IMR-90 (cell line): ENCODE measurements at regions not wholly inside any gene's neighbourhood (a gene's known extent, or its start where the extent isn't known, plus 50 kb on each side); places are given as distances from the start of the nearest gene placed in this dataset.

Source experiments
- ATAC-seq: fragments of 200-7000 bp; cut with Tn5 transposase; 2 replicates; pipeline ENCODE4 v1.9.1; 2020; ENCODE audit warnings: low read depth, mild to moderate bottlenecking, moderate library complexity
- BruUV-seq: library from RNA; stranded (reverse); fragments of 400-500 nt; replicated peaks from 2 replicates; lab custom pipeline; 2021; lab: Mats Ljungman, UMichigan
- CTCF ChIA-PET: fragments of 300-600 bp; formaldehyde crosslinking; extraction: SDS; loops from one replicate; lab custom pipeline; 2021; ENCODE audit warnings: antibody characterized with exemption; lab: Yijun Ruan, JAX
- POLR2A ChIA-PET: fragments of 300-600 bp; sonication (Branson Sonifier 250); formaldehyde crosslinking; loops from one replicate; lab custom pipeline; 2022; ENCODE audit warnings: antibody characterized with exemption; ENCODE audit not compliant: unreplicated experiment; lab: Charles Lee
- DNase-seq: peaks from one replicate; pipeline ENCODE4 v3.0.0; 2013
- H2AFZ ChIP-seq: replicated peaks from 2 replicates; pipeline ENCODE3; 2013; ENCODE audit warnings: low read length, mild to moderate bottlenecking; ENCODE audit not compliant: poor library complexity
- H2AK5ac ChIP-seq: 2 replicates; pipeline ENCODE4 v1.6.1; 2013; ENCODE audit warnings: low read depth, low read length, inconsistent platforms
- H2AK9ac ChIP-seq: replicated peaks from 2 replicates; pipeline ENCODE3; 2013; ENCODE audit warnings: mild to moderate bottlenecking, low read depth, low read length, moderate library complexity; ENCODE audit not compliant: poor library complexity
- H2BK120ac ChIP-seq: 2 replicates; pipeline ENCODE4 v1.6.1; 2013; ENCODE audit warnings: low read depth, low read length, inconsistent platforms
- H2BK15ac ChIP-seq: 3 replicates; pipeline ENCODE4 v1.6.1; 2013; ENCODE audit warnings: low read depth, low read length, inconsistent platforms
- H2BK20ac ChIP-seq: 2 replicates; pipeline ENCODE4 v1.6.1; 2013; ENCODE audit warnings: low read depth, mild to moderate bottlenecking, inconsistent platforms, low read length, moderate library complexity
- H2BK5ac ChIP-seq: 2 replicates; pipeline ENCODE4 v1.6.1; 2013; ENCODE audit warnings: mild to moderate bottlenecking, low read depth, low read length, inconsistent platforms; ENCODE audit not compliant: poor library complexity, severe bottlenecking
- H3K14ac ChIP-seq: replicated peaks from 2 replicates; pipeline ENCODE4 v1.6.1; 2013; ENCODE audit warnings: low read depth, low read length, inconsistent platforms
- H3K18ac ChIP-seq: 2 replicates; pipeline ENCODE4 v1.6.1; 2013; ENCODE audit warnings: low read depth, low read length, control low read depth
- H3K23ac ChIP-seq: 2 replicates; pipeline ENCODE4 v1.6.1; 2013; ENCODE audit warnings: low read depth, low read length, inconsistent platforms
- H3K27ac ChIP-seq: 2 replicates; pipeline ENCODE4 v1.5.1; 2013; ENCODE audit warnings: mild to moderate bottlenecking, control low read depth, low read length; ENCODE audit not compliant: insufficient read depth
- H3K27me3 ChIP-seq: 2 replicates; pipeline ENCODE4 v1.6.1; 2013; ENCODE audit warnings: low read length; ENCODE audit not compliant: control insufficient read depth, insufficient read depth
- H3K36me3 ChIP-seq: 2 replicates; pipeline ENCODE4 v1.6.1; 2013; ENCODE audit warnings: low read length, mixed read lengths; ENCODE audit not compliant: control insufficient read depth, insufficient read depth
- H3K4ac ChIP-seq: 2 replicates; pipeline ENCODE4 v1.6.1; 2013; ENCODE audit warnings: low read depth, low read length, inconsistent platforms
- H3K4me1 ChIP-seq: 2 replicates; pipeline ENCODE4 v1.6.1; 2013; ENCODE audit warnings: low read length, mixed read lengths; ENCODE audit not compliant: control insufficient read depth, insufficient read depth
- H3K4me2 ChIP-seq: 2 replicates; pipeline ENCODE4 v1.6.1; 2013; ENCODE audit warnings: low read depth, mild to moderate bottlenecking, control low read depth, low read length, moderate library complexity
- H3K4me3 ChIP-seq: 2 replicates; pipeline ENCODE4 v1.5.1; 2013; ENCODE audit warnings: low read depth, mild to moderate bottlenecking, control low read depth, low read length, moderate library complexity; ENCODE audit not compliant: insufficient read depth
- H3K56ac ChIP-seq: 2 replicates; pipeline ENCODE4 v1.6.1; 2013; ENCODE audit warnings: low read length, inconsistent platforms; ENCODE audit not compliant: insufficient read depth; ENCODE audit errors: extremely low read depth
- H3K79me1 ChIP-seq, 2 experiments: 2 replicates each; pipeline ENCODE4 v1.6.1; 2013; ENCODE audit warnings: low read length in 2 of 2, inconsistent platforms in 1 of 2, low read depth in 1 of 2
- H3K9ac ChIP-seq: 2 replicates; pipeline ENCODE4 v1.6.1; 2013; ENCODE audit warnings: low read depth, low read length, control low read depth
- H3K9me1 ChIP-seq: 2 replicates; pipeline ENCODE4 v1.6.1; 2013; ENCODE audit warnings: low read length, inconsistent platforms; ENCODE audit not compliant: insufficient read depth
- H3K9me3 ChIP-seq: 2 replicates; pipeline ENCODE4 v1.6.1; 2013; ENCODE audit warnings: low read length; ENCODE audit not compliant: control insufficient read depth, insufficient read depth
- H4K20me1 ChIP-seq: 2 replicates; pipeline ENCODE4 v1.6.1; 2013; ENCODE audit warnings: low read length, inconsistent platforms; ENCODE audit not compliant: insufficient read depth
- H4K5ac ChIP-seq: 2 replicates; pipeline ENCODE4 v1.6.1; 2013; ENCODE audit warnings: mild to moderate bottlenecking, low read depth, low read length, control low read depth
- H4K8ac ChIP-seq, 2 experiments: 2 replicates each; pipeline ENCODE4 v1.6.1; 2013; ENCODE audit warnings: low read depth in 2 of 2, low read length in 2 of 2, control low read depth in 1 of 2, inconsistent platforms in 1 of 2
- H4K91ac ChIP-seq: 2 replicates; pipeline ENCODE4 v1.6.1; 2013; ENCODE audit warnings: low read depth, low read length, inconsistent platforms; ENCODE audit not compliant: insufficient read depth
- BHLHE40 ChIP-seq: fragments of 150-350 bp; IDR thresholded peaks from 2 replicates; pipeline ENCODE4 v1.6.1; 2016; ENCODE audit warnings: mild to moderate bottlenecking, low read depth, low read length
- CEBPB ChIP-seq: IDR thresholded peaks from 2 replicates; pipeline ENCODE4 v1.6.1; 2012; ENCODE audit warnings: low read depth, low read length, improper control_type of control experiment
- CHD1 ChIP-seq: IDR thresholded peaks from 2 replicates; pipeline ENCODE4 v1.6.1; 2012; ENCODE audit warnings: low read depth, low read length, improper control_type of control experiment
- FOS ChIP-seq: fragments of 150-350 bp; IDR thresholded peaks from 2 replicates; pipeline ENCODE4 v1.6.1; 2016; ENCODE audit warnings: low read depth, low read length
- MAFK ChIP-seq: IDR thresholded peaks from 2 replicates; pipeline ENCODE4 v1.6.1; 2012; ENCODE audit warnings: low read depth, low read length, improper control_type of control experiment
- MAZ ChIP-seq: IDR thresholded peaks from 2 replicates; pipeline ENCODE4 v1.6.1; 2012; ENCODE audit warnings: low read depth, mild to moderate bottlenecking, low read length, improper control_type of control experiment, moderate library complexity, borderline replicate concordance
- MXI1 ChIP-seq: IDR thresholded peaks from 2 replicates; pipeline ENCODE4 v1.6.1; 2012; ENCODE audit warnings: low read depth, mild to moderate bottlenecking, low read length, moderate library complexity, borderline replicate concordance
- POLR2A ChIP-seq: IDR thresholded peaks from 2 replicates; pipeline ENCODE4 v1.6.1; 2012; ENCODE audit warnings: mild to moderate bottlenecking, low read depth, low read length
- RAD21 ChIP-seq: IDR thresholded peaks from 2 replicates; pipeline ENCODE4 v1.6.1; 2012; ENCODE audit warnings: low read length, improper control_type of control experiment
- RCOR1 ChIP-seq: IDR thresholded peaks from 2 replicates; pipeline ENCODE4 v1.6.1; 2012; ENCODE audit warnings: mild to moderate bottlenecking, low read length, improper control_type of control experiment; ENCODE audit not compliant: insufficient replicate concordance
- RFX5 ChIP-seq: IDR thresholded peaks from 2 replicates; pipeline ENCODE4 v1.8.0; 2012; ENCODE audit warnings: low read depth, mild to moderate bottlenecking, low read length, moderate library complexity
- SMC3 ChIP-seq: fragments of 150-350 bp; IDR thresholded peaks from 2 replicates; pipeline ENCODE4 v1.6.1; 2016; ENCODE audit warnings: low read depth, mild to moderate bottlenecking, antibody characterized with exemption, low read length, moderate library complexity
- WGBS, 2 experiments: methylation state at CpG; one replicate each; pipeline versions ENCODE4 v1.1.5 to v1.1.7; 2013; ENCODE audit warnings: missing lambda C conversion rate in 2 of 2; ENCODE audit not compliant: insufficient read length in 1 of 2; ENCODE audit errors: extremely low coverage in 2 of 2; 5-methylcytosine and 5-hydroxymethylcytosine counted together
- dilution Hi-C: fragments of 300-500 bp; cut with HindIII; formaldehyde crosslinking; loops from one replicate; pipeline ENCODE4 v1.14.3; 2018; ENCODE audit warnings: low sequenced_read_pairs; ENCODE audit not compliant: unreplicated experiment
- in situ Hi-C: fragments of 300-500 bp; cut with MboI; formaldehyde crosslinking; loops from 3 replicates; pipeline ENCODE4 v1.14.3; 2019; ENCODE audit warnings: low sequenced_read_pairs, inconsistent platforms, mixed read lengths
- intact Hi-C: fragments of 100-400 bp; cut with micrococcal nuclease; formaldehyde crosslinking; loops from 2 replicates; pipeline ENCODE4 v1.10.0; 2022
- TF ChIP-seq, protein P1 (sequence below): fragments of 150-350 bp; IDR thresholded peaks from 2 replicates; pipeline ENCODE4 v1.6.1; 2017; ENCODE audit warnings: mild to moderate bottlenecking, antibody characterized with exemption, low read length, low read depth
- TF ChIP-seq, protein P2 (sequence below): fragments of 150-350 bp; IDR thresholded peaks from 2 replicates; pipeline ENCODE4 v1.6.1; 2016; ENCODE audit warnings: low read depth, mild to moderate bottlenecking, low read length, moderate library complexity, borderline replicate concordance
- TF ChIP-seq, protein P3 (sequence below): conservative IDR thresholded peaks from 2 replicates; pipeline ENCODE4 v1.5.1; 2012; ENCODE audit warnings: mild to moderate bottlenecking, low read depth, low read length, improper control_type of control experiment

DNA sequence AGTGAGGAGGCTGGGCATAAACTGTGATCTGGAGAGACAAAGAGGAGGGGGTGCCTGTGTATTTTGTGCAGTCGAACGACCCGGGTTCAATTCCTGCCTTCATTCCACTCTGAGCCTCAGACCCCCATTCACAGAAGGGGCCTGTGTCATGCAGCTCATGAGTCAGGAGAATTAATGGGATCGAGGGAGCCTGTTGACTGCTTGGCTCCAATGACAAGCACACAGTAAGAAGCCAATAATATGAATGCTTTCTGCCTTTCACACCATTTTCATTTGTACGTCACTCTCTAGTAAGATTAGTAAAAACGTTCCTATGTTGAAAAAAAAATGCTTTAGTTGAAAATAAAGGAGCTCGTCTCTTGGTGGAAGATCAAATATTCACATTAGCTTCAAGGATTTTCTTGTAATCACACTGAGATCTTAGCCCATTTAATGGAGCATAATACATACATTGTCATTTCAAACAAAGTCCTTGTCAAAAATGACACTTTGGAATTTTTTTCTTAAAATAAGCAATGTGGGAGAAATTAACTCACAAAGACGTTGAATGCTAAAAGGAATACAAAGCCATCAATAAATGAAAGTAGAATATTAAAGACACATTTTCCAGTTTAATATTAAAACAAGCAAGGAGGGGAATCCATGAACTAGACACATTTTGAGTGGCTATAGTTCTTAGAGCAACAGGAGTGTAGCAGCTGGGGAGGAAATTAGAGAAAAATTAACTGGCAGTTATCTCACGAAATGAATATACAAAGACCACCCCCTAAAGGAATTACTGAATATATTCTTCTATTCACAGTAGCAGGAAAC lies 246.7 kb upstream of the AFDN start:
- Histone ChIP-seq H4K91ac (no peak overlapping the region), H3K56ac (no peak overlapping the region), H3K18ac (no peak overlapping the region), H3K9ac (no peak overlapping the region), H2BK20ac (no peak overlapping the region), H3K4me3 (no peak overlapping the region), H2AFZ (no peak overlapping the region), H2BK15ac (no peak overlapping the region), H3K27me3 (no peaks in the 10 kb centered on the region), H2AK5ac (no peak overlapping the region), H2BK5ac (no peak overlapping the region), H3K36me3 (no peaks in the 10 kb centered on the region), H3K4me2 (no peak overlapping the region), H3K79me1 (no peaks in the 10 kb centered on the region), H3K9me3 (peaks cover 44% of the 10 kb centered on the region), H3K27ac (no peak overlapping the region), H3K14ac (no peak overlapping the region), H4K20me1 (no peaks in the 10 kb centered on the region), H3K9me1 (no peaks in the 10 kb centered on the region), H3K4ac (no peak overlapping the region), H3K4me1 (no peaks in the 10 kb centered on the region), H3K23ac (no peak overlapping the region), H2AK9ac (no peak overlapping the region), H4K5ac (no peak overlapping the region), H4K8ac (no peak overlapping the region), H2BK120ac (no peak overlapping the region)
- ChIA-PET POLR2A (no interaction called here), CTCF (interaction anchor here (0.6 kb wide), 1 partner anchor 42 kb away, joined by 3 read pairs; no protein-coding TSS in a partner anchor)
- no peak for ATAC-seq
- in situ Hi-C loops (no loop called here), dilution Hi-C loops (no loop called here), intact Hi-C loops (no loop called here)
- TF ChIP-seq BHLHE40 = no peak
- TF ChIP-seq, protein P1, sequence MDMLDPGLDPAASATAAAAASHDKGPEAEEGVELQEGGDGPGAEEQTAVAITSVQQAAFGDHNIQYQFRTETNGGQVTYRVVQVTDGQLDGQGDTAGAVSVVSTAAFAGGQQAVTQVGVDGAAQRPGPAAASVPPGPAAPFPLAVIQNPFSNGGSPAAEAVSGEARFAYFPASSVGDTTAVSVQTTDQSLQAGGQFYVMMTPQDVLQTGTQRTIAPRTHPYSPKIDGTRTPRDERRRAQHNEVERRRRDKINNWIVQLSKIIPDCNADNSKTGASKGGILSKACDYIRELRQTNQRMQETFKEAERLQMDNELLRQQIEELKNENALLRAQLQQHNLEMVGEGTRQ = no peak
- no peak for TF ChIP-seq CEBPB
- no peak for TF ChIP-seq POLR2A
- TF ChIP-seq, protein P2, sequence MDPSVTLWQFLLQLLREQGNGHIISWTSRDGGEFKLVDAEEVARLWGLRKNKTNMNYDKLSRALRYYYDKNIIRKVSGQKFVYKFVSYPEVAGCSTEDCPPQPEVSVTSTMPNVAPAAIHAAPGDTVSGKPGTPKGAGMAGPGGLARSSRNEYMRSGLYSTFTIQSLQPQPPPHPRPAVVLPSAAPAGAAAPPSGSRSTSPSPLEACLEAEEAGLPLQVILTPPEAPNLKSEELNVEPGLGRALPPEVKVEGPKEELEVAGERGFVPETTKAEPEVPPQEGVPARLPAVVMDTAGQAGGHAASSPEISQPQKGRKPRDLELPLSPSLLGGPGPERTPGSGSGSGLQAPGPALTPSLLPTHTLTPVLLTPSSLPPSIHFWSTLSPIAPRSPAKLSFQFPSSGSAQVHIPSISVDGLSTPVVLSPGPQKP = no peak
- TF ChIP-seq FOS = no peak
- TF ChIP-seq CHD1 = no peak
- no peak for TF ChIP-seq SMC3
- TF ChIP-seq RAD21 = no peak
- no peak for TF ChIP-seq MXI1
- TF ChIP-seq MAFK = no peak
- TF ChIP-seq RFX5 = no peak
- TF ChIP-seq, protein P3, sequence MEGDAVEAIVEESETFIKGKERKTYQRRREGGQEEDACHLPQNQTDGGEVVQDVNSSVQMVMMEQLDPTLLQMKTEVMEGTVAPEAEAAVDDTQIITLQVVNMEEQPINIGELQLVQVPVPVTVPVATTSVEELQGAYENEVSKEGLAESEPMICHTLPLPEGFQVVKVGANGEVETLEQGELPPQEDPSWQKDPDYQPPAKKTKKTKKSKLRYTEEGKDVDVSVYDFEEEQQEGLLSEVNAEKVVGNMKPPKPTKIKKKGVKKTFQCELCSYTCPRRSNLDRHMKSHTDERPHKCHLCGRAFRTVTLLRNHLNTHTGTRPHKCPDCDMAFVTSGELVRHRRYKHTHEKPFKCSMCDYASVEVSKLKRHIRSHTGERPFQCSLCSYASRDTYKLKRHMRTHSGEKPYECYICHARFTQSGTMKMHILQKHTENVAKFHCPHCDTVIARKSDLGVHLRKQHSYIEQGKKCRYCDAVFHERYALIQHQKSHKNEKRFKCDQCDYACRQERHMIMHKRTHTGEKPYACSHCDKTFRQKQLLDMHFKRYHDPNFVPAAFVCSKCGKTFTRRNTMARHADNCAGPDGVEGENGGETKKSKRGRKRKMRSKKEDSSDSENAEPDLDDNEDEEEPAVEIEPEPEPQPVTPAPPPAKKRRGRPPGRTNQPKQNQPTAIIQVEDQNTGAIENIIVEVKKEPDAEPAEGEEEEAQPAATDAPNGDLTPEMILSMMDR = no peak
- no peak for TF ChIP-seq RCOR1
- TF ChIP-seq MAZ = no peak
- no TSS peak for BruUV-seq
- no peak for DNase-seq
- no CpG with 5 or more reads among the region's 9 CpGs for WGBS, 2 experiments
